ENCODE measurements at regions not wholly inside any gene's neighbourhood (a gene's known extent, or its start where the extent isn't known, plus 50 kb on each side); places are given as distances from the start of the nearest gene placed in this dataset.

GRCh38 chr3:34183611-34184340, 385.3 kb downstream of the PDCD6IP start:
- intact Hi-C loops (cut with micrococcal nuclease): loop anchor here (2.0 kb wide), 2 partner anchors 23 to 37 kb away; no protein-coding TSS in a partner anchor
- peak overlapping the region; percentile 44 for H3K9ac ChIP-seq (replicated peaks; ENCODE audit: extremely low read depth, insufficient read depth, low read length)
- H3K79me2 ChIP-seq (ENCODE audit: control insufficient read depth, insufficient read depth, low read length): no peaks in the 10 kb centered on the region
- TF ChIP-seq CTCF (IDR thresholded peaks at IDR 0.05; ENCODE audit: extremely low read depth in 1 of 2, insufficient read depth in 1 of 2, low read depth in 1 of 2, low read length in 2 of 2): no peak
- no peak for TF ChIP-seq FOS (IDR thresholded peaks at IDR 0.05; ENCODE audit: borderline replicate concordance, insufficient read depth, low read length)
- no peak for TF ChIP-seq POLR2AphosphoS5 (IDR thresholded peaks at IDR 0.05; ENCODE audit: insufficient read depth, low read depth, low read length)
- FAIRE-seq (no peak), DNase-seq (ENCODE audit: low read depth, low spot score) (no peak)
- H3K9me3 ChIP-seq (replicated peaks; ENCODE audit: control insufficient read depth, insufficient read depth, low read length): no peaks in the 10 kb centered on the region
- H3K27ac ChIP-seq (ENCODE audit: insufficient read depth, low read depth, low read length): peak overlapping the region; percentile 45
- H2AFZ ChIP-seq (ENCODE audit: low read depth, low read length): peak overlapping the region; percentile 65
- no peaks in the 10 kb centered on the region for H4K20me1 ChIP-seq (replicated peaks; ENCODE audit: control insufficient read depth, extremely low read depth, insufficient read depth, low read length)
- CTCF ChIA-PET: interaction anchor here (1.2 to 2.6 kb wide), 3 partner anchors 10 to 77 kb away, joined by 3 to 8 read pairs (median 5); no protein-coding TSS in a partner anchor
- no peaks in the 10 kb centered on the region for H3K9me1 ChIP-seq (replicated peaks; ENCODE audit: control insufficient read depth, extremely low read depth, insufficient read depth, low read length)
- peaks cover 17% of the 10 kb centered on the region for H3K4me1 ChIP-seq (ENCODE audit: control insufficient read depth, extremely low read depth, insufficient read depth, low read length)
- no peaks in the 10 kb centered on the region for H3K27me3 ChIP-seq (ENCODE audit: control insufficient read depth in 2 of 2, insufficient read depth in 2 of 2, low read length in 2 of 2)
- dilution Hi-C loops (cut with MboI; ENCODE audit: extremely low pct_ligation_motif_present, low sequenced_read_pairs): no loop called here
- POLR2A ChIA-PET: no interaction called here
- BruUV-seq (replicated peaks): no TSS peak
- no peak overlapping the region for H3K4me3 ChIP-seq (replicated peaks in 1 of 3; ENCODE audit: insufficient read depth in 1 of 3, low read depth in 1 of 3, low read length in 3 of 3)
- H3K4me2 ChIP-seq (ENCODE audit: insufficient read depth, low read length): peak overlapping the region; percentile 21
- H3K36me3 ChIP-seq (ENCODE audit: control insufficient read depth in 2 of 2, extremely low read depth in 1 of 2, insufficient read depth in 2 of 2, low read length in 2 of 2): no peaks in the 10 kb centered on the region

- no peak overlapping the region for H3K9ac ChIP-seq (replicated peaks; ENCODE audit: extremely low read depth, insufficient read depth, low read length)
- H3K27me3 ChIP-seq (ENCODE audit: control insufficient read depth in 2 of 2, insufficient read depth in 2 of 2, low read length in 2 of 2): no peaks in the 10 kb centered on the region
- TF ChIP-seq FOS (IDR thresholded peaks at IDR 0.05; ENCODE audit: borderline replicate concordance, insufficient read depth, low read length): no peak
- no peak for TF ChIP-seq MYC (IDR thresholded peaks at IDR 0.05; ENCODE audit: low read depth, low read length)
- TF ChIP-seq JUN (IDR thresholded peaks at IDR 0.05; ENCODE audit: borderline replicate concordance, insufficient read depth, insufficient read length, low read depth): no peak
- TF ChIP-seq POLR2AphosphoS5 (IDR thresholded peaks at IDR 0.05; ENCODE audit: insufficient read depth, low read depth, low read length): no peak
- no peak for TF ChIP-seq MAX (IDR thresholded peaks at IDR 0.05; ENCODE audit: insufficient read depth, insufficient read length)
- no peak for TF ChIP-seq CTCF (IDR thresholded peaks at IDR 0.05; ENCODE audit: extremely low read depth in 1 of 2, insufficient read depth in 1 of 2, low read depth in 1 of 2, low read length in 2 of 2)
- TF ChIP-seq EZH2 (IDR thresholded peaks at IDR 0.05; ENCODE audit: borderline replicate concordance, low read depth, low read length, severe bottlenecking): no peak
- TF ChIP-seq GATA2 (IDR thresholded peaks at IDR 0.05; ENCODE audit: insufficient read depth, insufficient read length, low read depth, low read length): no peak
- TF ChIP-seq POLR2A (IDR thresholded peaks at IDR 0.05; ENCODE audit: low read depth, low read length): no peak
- H3K27ac ChIP-seq (ENCODE audit: insufficient read depth, low read depth, low read length): no peak overlapping the region
- H3K79me2 ChIP-seq (ENCODE audit: control insufficient read depth, insufficient read depth, low read length): no peaks in the 10 kb centered on the region
- ChIA-PET CTCF (no interaction called here), POLR2A (no interaction called here)
- FAIRE-seq (no peak), DNase-seq (ENCODE audit: low read depth, low spot score) (no peak)
- BruUV-seq (replicated peaks): no TSS peak
- no peak overlapping the region for H3K4me3 ChIP-seq (replicated peaks in 1 of 3; ENCODE audit: insufficient read depth in 1 of 3, low read depth in 1 of 3, low read length in 3 of 3)
- intact Hi-C loops (cut with micrococcal nuclease) (no loop called here), dilution Hi-C loops (cut with MboI; ENCODE audit: extremely low pct_ligation_motif_present, low sequenced_read_pairs) (no loop called here)
- no peak overlapping the region for H3K4me2 ChIP-seq (ENCODE audit: insufficient read depth, low read length)
- H3K36me3 ChIP-seq (ENCODE audit: control insufficient read depth in 2 of 2, extremely low read depth in 1 of 2, insufficient read depth in 2 of 2, low read length in 2 of 2): no peaks in the 10 kb centered on the region
- peaks cover 17% of the 10 kb centered on the region for H3K4me1 ChIP-seq (ENCODE audit: control insufficient read depth, extremely low read depth, insufficient read depth, low read length)
- no peaks in the 10 kb centered on the region for H4K20me1 ChIP-seq (replicated peaks; ENCODE audit: control insufficient read depth, extremely low read depth, insufficient read depth, low read length)
- no peaks in the 10 kb centered on the region for H3K9me1 ChIP-seq (replicated peaks; ENCODE audit: control insufficient read depth, extremely low read depth, insufficient read depth, low read length)
- no peaks in the 10 kb centered on the region for H3K9me3 ChIP-seq (replicated peaks; ENCODE audit: control insufficient read depth, insufficient read depth, low read length)
- H2AFZ ChIP-seq (ENCODE audit: low read depth, low read length): no peak overlapping the region
Observed at GRCh38 chr3:34185301-34185700, 386.9 kb downstream of the PDCD6IP start.

Measured in endothelial cell of umbilical vein (primary cell).